GM12878 (cell line): ENCODE measurements at regions not wholly inside any gene's neighbourhood (a gene's known extent, or its start where the extent isn't known, plus 50 kb on each side); places are given as distances from the start of the nearest gene placed in this dataset.

ENCODE experiments used
- ATAC-seq: fragments of 200-7000 bp; cut with Tn5 transposase; 3 replicates; pipeline ENCODE4 v1.9.1; 2020; ENCODE audit warnings: mild to moderate bottlenecking, moderate library complexity
- BruUV-seq: library from RNA; stranded (reverse); fragments of 400-500 nt; replicated peaks from 2 replicates; lab custom pipeline; 2021; lab: Mats Ljungman, UMichigan
- CTCF ChIA-PET: fragments of 300-600 bp; sonication (Branson Sonifier 250); formaldehyde crosslinking; extraction: SDS; loops from one replicate; lab custom pipeline; 2021; ENCODE audit warnings: inconsistent platforms; lab: Yijun Ruan, JAX
- POLR2A ChIA-PET: fragments of 350-600 bp; formaldehyde crosslinking; extraction: SDS; loops from one replicate; lab custom pipeline; 2021; ENCODE audit warnings: inconsistent platforms; lab: Charles Lee
- RAD21 ChIA-PET: fragments of 300-600 bp; sonication (Branson Sonifier 250); formaldehyde crosslinking; loops from one replicate; lab custom pipeline; 2023; ENCODE audit warnings: antibody characterized with exemption; ENCODE audit not compliant: unreplicated experiment; lab: Charles Lee
- SMC1A ChIA-PET: fragments of 300-600 bp; sonication (Branson Sonifier 250); formaldehyde crosslinking; loops from one replicate; lab custom pipeline; 2023; ENCODE audit not compliant: unreplicated experiment, uncharacterized antibody; lab: Charles Lee
- DNase-seq: peaks from one replicate; pipeline ENCODE4 v3.0.0-alpha.2; 2011; ENCODE audit warnings: low read depth, low spot score
- FAIRE-seq: peaks from 3 replicates; lab custom pipeline; 2011; peaks lifted over from hg19 to GRCh38; lab: Jason Lieb, UNC
- H2AFZ ChIP-seq: 2 replicates; pipeline ENCODE4 v1.6.0; 2011; ENCODE audit warnings: low read depth, low read length, control low read depth; ENCODE audit not compliant: control insufficient read depth
- H3K27ac ChIP-seq: 2 replicates; pipeline ENCODE4 v1.5.1; 2011; ENCODE audit warnings: control low read depth; ENCODE audit not compliant: control insufficient read depth, insufficient read depth
- H3K27me3 ChIP-seq, 2 experiments: replicated peaks in 1 of 2; 2 replicates each; pipeline versions ENCODE4 v1.6.0 to v1.6.1; 2011; ENCODE audit warnings: low read length in 1 of 2; ENCODE audit not compliant: control insufficient read depth in 2 of 2, insufficient read depth in 2 of 2
- H3K36me3 ChIP-seq, 2 experiments: 2 replicates each; pipeline ENCODE4 v1.5.1; 2011; ENCODE audit warnings: low read length in 1 of 2; ENCODE audit not compliant: control insufficient read depth in 2 of 2, insufficient read depth in 2 of 2
- H3K4me1 ChIP-seq: 2 replicates; pipeline ENCODE4 v1.6.1; 2011; ENCODE audit warnings: mild to moderate bottlenecking, low read length, moderate library complexity, mixed read lengths; ENCODE audit not compliant: control insufficient read depth, insufficient read depth
- H3K4me2 ChIP-seq: 2 replicates; pipeline ENCODE4 v1.6.0; 2011; ENCODE audit warnings: control low read depth; ENCODE audit not compliant: control insufficient read depth, insufficient read depth
- H3K4me3 ChIP-seq: fragments of 200-600 bp; sonication (generic); 2 replicates; pipeline ENCODE4 v1.5.1; 2016
- H3K79me2 ChIP-seq: 2 replicates; pipeline ENCODE4 v1.6.0; 2011; ENCODE audit warnings: low read length; ENCODE audit not compliant: control insufficient read depth, insufficient read depth
- H3K9ac ChIP-seq: 2 replicates; pipeline ENCODE4 v1.8.0; 2011; ENCODE audit warnings: low read length, control low read depth, mixed read lengths; ENCODE audit not compliant: control insufficient read depth, insufficient read depth
- H3K9me3 ChIP-seq: replicated peaks from 3 replicates; pipeline ENCODE4 v1.5.1; 2011; ENCODE audit warnings: mild to moderate bottlenecking, low read length; ENCODE audit not compliant: control insufficient read depth, insufficient read depth
- H4K20me1 ChIP-seq: 2 replicates; pipeline ENCODE4 v1.6.0; 2011; ENCODE audit not compliant: control insufficient read depth, insufficient read depth
- CBFB ChIP-seq: IDR thresholded peaks from 2 replicates; pipeline ENCODE4 v1.6.1; 2016; ENCODE audit warnings: antibody characterized with exemption, low read depth
- WGBS: methylation state at CpG from one replicate; pipeline ENCODE4 v1.1.6; 2016; ENCODE audit warnings: low lambda C conversion rate; ENCODE audit not compliant: insufficient replicate concordance, insufficient coverage; ENCODE audit errors: missing lambda C conversion rate; 5-methylcytosine and 5-hydroxymethylcytosine counted together
- in situ Hi-C: fragments of 300-500 bp; cut with MboI; formaldehyde crosslinking; loops from 9 replicates; pipeline ENCODE4 v1.14.3; 2018; ENCODE audit warnings: mixed read lengths
- intact Hi-C: fragments of 100-400 bp; cut with micrococcal nuclease; formaldehyde crosslinking; loops from one replicate; pipeline ENCODE4 v1.14.2; 2022; ENCODE audit not compliant: unreplicated experiment
- TF ChIP-seq, protein P1 (sequence below): fragments of 450-650 bp; formaldehyde crosslinking; IDR thresholded peaks from 2 replicates; pipeline ENCODE4 v1.5.0; 2022; ENCODE audit warnings: mild to moderate bottlenecking, missing genetic modification characterization

DNA sequence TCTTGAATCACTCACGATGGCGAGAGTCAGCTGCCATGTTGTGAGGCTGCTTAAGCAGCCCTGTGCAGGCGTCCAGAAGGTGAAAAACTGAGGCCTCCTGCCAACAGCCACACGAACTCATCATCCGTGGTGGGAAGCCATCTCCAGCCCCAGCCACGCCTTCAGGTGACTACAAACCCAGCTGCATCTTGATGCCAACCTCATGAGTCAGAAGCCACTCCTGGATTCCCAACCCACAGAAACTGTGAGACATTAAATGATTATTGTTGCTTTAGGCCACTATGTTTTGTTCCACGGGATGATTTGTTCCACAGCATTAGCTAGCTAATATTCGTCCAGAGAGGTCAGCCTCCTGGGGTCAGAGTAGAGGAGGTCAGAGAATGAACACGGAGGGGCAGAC, 80.5 kb downstream of the SNX5 start:
- WGBS: 65% methylated on average over 9 of the region's 9 CpGs
- in situ Hi-C loops: no loop called here
- intact Hi-C loops: no loop called here

More for the DNA sequence above, 80.5 kb downstream of the SNX5 start:
- Histone ChIP-seq H3K79me2 (no peaks in the 10 kb centered on the region), H3K9ac (no peak overlapping the region), H3K27ac (no peak overlapping the region), H3K4me2 (no peak overlapping the region), H3K4me1 (no peaks in the 10 kb centered on the region), H3K4me3 (no peak overlapping the region), H3K36me3 (no peaks in the 10 kb centered on the region), H3K27me3 (no peaks in the 10 kb centered on the region), H3K9me3 (peaks cover 5% of the 10 kb centered on the region; the same call in 1 of the 3 replicates), H4K20me1 (no peaks in the 10 kb centered on the region), H2AFZ (no peak overlapping the region)
- no peak for ATAC-seq
- TF ChIP-seq, protein P1, sequence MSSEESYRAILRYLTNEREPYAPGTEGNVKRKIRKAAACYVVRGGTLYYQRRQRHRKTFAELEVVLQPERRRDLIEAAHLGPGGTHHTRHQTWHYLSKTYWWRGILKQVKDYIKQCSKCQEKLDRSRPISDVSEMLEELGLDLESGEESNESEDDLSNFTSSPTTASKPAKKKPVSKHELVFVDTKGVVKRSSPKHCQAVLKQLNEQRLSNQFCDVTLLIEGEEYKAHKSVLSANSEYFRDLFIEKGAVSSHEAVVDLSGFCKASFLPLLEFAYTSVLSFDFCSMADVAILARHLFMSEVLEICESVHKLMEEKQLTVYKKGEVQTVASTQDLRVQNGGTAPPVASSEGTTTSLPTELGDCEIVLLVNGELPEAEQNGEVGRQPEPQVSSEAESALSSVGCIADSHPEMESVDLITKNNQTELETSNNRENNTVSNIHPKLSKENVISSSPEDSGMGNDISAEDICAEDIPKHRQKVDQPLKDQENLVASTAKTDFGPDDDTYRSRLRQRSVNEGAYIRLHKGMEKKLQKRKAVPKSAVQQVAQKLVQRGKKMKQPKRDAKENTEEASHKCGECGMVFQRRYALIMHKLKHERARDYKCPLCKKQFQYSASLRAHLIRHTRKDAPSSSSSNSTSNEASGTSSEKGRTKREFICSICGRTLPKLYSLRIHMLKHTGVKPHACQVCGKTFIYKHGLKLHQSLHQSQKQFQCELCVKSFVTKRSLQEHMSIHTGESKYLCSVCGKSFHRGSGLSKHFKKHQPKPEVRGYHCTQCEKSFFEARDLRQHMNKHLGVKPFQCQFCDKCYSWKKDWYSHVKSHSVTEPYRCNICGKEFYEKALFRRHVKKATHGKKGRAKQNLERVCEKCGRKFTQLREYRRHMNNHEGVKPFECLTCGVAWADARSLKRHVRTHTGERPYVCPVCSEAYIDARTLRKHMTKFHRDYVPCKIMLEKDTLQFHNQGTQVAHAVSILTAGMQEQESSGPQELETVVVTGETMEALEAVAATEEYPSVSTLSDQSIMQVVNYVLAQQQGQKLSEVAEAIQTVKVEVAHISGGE: no peak
- TF ChIP-seq CBFB: no peak
- ChIA-PET RAD21 (interaction anchor here (1.5 kb wide), 1 partner anchor 10 kb away, joined by 3 read pairs; no protein-coding TSS in a partner anchor), POLR2A (no interaction called here), CTCF (no interaction called here), SMC1A (interaction anchor here (1.2 kb wide), 1 partner anchor 30 kb away, joined by 4 read pairs; no protein-coding TSS in a partner anchor)
- DNase-seq: no peak
- no TSS peak for BruUV-seq
- FAIRE-seq: no peak
